ENCODE measurements at regions not wholly inside any gene's neighbourhood (a gene's known extent, or its start where the extent isn't known, plus 50 kb on each side); places are given as distances from the start of the nearest gene placed in this dataset.

- no peak for DNase-seq (ENCODE audit: low spot score)
- FAIRE-seq = no peak
Measured at GRCh38 chr14:100658181-100658886, 68.4 kb upstream of the DLK1 start.

DNA sequence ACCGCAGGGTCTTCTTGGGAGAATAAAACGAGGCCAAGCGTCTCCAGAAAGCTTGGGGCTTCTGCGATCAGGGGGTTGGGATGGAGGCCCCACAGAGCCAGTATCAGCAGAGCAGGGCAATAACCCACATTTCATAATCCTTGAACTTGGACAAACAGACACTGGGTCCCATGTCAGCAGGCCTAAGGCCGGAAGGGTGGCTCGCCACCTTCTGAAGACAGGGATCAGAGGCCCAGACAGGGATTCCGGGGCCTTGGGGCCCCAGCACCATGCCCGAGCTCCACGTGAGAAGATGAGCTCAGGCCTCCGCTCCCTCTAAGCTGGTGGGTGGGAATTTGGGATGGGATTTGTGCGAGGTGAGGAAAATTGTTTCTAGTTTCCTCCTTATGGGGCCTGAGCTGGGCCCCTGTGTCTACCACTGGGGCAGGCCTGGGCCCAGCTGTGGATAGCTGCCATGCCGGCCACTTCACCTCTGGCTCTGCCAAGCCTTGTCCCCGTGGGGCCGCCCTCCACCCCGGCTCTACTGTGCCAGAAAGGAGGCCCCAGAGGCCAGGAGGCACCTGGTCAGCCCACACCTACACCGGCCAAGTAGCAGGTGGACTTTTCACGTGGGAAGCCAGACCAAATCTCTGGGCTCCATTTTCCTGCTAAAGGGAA, 67.2 kb upstream of the DLK1 start:
- FAIRE-seq = no peak

DNA sequence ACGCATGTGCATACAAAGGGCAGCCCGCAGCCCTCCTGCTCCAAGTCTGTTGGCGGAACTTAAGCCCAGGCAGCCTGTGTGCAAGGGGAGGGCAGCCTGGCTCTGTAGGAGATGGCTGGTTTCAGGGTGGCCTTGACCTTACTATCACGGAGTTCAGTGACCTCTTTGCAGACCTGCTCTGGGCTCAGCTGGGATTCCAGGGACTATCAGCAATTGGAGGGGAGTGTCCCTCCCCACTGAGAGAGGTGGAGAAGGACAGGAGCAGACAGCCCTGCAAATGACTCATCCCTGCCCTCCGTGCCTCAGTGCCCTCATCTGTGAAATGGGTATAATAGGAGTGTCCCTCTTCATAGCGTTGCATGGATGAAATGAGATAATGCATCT, 66.2 kb upstream of the DLK1 start:
- no peak for DNase-seq (ENCODE audit: low spot score)
- FAIRE-seq = no peak

More for the DNA sequence above, 67.2 kb upstream of the DLK1 start:
- DNase-seq (ENCODE audit: low spot score) = no peak

GRCh38 chr14:100660882-100661635, 65.6 kb upstream of the DLK1 start:
- DNase-seq (ENCODE audit: low spot score) = no peak
- FAIRE-seq = no peak

DNA sequence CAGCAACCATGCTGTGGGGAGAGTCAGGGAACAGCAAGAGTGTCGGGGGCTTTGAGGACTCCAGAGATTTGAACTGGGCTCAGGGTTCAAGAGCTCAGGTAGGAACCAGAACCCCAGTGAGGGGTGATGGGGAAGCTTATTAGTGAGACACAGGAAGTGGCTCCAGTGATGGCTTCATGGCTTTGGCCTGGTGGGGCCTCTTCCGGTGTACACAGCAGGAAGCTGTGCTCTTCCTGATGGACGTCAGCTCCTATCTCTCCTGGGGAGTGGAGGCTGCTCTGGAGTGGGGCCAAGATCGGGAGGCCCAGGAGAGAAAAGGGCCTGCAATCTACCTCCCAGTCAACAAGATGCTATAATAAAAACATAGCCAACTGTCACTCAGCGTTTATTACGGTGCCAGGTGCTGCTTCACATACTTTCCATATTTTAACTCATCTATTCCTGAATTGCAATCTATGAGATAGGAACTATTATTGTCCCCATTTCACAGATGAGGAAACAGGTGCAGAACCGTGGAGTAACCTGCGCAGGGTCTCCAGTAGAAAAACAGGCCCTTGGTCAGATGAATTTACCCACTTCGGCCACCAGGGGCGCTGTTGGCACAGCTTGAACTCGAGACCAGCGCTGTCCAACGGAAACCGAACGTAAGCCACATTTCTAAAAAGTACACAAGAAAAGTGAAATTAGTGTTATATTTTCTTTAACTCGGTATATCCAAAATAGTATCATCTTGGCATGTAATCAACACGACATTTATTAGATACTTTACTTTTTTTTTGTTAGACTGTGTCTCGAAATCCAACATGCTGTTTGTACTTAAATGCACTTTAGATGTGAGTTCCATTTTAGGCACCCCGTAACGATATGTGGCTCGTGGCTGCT, 63.6 kb upstream of the DLK1 start:
- no peak for FAIRE-seq
- DNase-seq (ENCODE audit: low spot score) = no peak

- no peak for DNase-seq (ENCODE audit: low spot score)
- no peak for FAIRE-seq
Measured at GRCh38 chr14:100663761-100664052, 63.0 kb upstream of the DLK1 start.

- FAIRE-seq (no peak), DNase-seq (ENCODE audit: low spot score) (no peak)
Measured at GRCh38 chr14:100664231-100664630, 62.5 kb upstream of the DLK1 start.

- FAIRE-seq (no peak), DNase-seq (ENCODE audit: low spot score) (no peak)
Measured at GRCh38 chr14:100664841-100665510, 61.7 kb upstream of the DLK1 start.

DNA sequence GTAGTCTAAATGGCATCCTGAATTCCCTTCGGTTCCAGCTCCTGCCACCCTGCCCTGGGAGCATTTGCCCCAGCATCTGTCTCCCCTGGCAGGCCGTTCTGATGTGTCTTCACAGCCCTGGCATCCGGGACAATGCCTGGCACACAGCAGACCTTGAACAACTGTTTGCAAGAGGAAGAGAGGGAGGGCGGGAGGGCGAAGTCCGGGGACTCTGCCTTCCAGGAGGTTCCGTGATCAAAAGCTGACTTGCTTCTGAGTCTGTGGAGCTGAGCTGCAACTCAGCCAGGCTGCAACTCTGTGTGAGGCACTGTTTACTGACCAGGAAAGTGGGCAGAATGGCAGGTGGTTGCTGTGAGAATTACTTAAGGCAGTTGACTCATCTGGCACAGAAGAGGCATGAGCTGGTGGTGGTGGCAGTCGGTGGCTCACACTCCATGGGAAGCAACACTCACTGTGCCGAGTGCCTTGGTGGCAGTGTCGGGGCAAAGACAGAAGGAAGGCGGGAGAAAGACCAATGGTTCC, 61.1 kb upstream of the DLK1 start:
- DNase-seq (ENCODE audit: low spot score) = peak; percentile 41
- FAIRE-seq = no peak

DNA sequence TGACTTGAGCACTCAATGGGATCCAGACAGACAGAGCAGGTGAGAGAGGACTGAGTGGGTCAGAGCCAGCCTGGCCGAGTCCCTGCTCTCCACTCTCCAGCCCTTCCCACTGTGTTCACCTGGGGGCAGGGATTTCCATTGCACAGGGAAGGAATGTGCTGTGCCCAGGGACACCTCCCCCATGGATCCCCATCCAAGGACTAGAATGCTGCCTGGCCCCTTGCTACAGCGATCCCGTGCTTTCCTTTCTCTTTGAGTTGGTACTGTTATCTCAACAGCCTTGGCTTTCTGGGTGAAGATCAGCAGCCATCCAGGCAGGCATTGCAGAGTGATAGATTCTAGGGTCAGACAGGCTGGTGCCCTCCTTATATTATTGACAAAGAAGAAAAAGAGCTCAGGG, 60.3 kb upstream of the DLK1 start:
- DNase-seq (ENCODE audit: low spot score) = no peak
- no peak for FAIRE-seq

DNA sequence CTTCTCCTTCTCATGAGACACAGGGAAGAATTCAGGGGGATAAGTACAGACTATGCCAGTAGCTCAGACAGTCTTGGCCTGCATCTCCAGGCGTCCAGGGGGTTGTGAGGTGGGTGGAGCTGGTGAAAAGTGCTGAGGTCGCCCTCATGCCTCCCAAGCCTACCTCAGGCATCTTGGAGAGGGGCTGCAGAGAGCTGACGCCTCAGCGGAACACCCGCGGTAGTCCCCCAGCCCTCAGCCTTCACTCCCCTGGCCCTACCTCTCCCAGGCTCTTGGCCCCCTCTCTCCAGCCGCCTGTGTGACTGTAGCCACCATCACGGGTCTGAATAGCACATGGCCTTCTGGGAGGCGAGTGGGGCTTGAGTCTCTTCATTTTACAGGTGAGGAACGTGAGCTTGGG, 59.8 kb upstream of the DLK1 start:
- DNase-seq (ENCODE audit: low spot score) = no peak
- FAIRE-seq = no peak

DNA sequence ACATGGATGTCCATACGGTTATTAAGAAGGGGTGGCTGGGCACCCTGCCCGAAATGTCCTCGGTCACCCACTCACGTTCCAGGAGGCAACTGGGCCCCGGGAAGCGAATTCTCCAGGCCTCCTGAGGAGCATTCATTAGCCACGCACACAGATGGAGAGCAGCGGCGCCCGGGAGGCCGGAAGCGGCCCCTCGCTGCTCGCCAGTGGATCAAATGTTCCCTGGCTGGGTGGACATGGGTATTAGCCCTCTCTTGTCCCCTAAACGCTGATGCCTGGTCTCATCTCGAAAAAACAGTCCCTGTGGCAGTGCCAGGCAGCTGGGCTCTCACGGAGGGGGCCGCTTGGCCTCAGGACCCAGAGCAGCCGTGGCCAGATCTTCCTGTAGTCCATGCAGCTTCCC, 59.0 kb upstream of the DLK1 start:
- FAIRE-seq (no peak), DNase-seq (ENCODE audit: low spot score) (no peak)

DNA sequence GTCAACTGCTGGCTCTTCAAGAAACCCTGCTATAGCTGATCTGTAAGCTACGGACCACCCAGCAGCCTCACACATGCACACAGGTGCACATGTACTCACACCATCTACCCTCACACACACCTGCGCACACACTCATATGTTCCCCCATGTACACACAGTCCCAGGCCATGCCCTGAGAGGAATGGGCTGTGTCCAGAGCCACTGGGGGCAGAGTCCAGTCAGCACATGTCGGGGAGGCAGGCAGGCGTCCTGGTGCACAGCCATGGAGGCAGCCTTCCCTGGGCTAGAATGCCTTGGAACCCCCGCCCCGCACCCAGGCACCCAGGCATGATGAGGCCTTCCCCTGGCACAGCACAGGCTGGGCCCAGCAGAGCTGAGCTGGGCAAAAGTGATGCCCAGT, 58.3 kb upstream of the DLK1 start:
- no peak for DNase-seq (ENCODE audit: low spot score)
- no peak for FAIRE-seq

DNA sequence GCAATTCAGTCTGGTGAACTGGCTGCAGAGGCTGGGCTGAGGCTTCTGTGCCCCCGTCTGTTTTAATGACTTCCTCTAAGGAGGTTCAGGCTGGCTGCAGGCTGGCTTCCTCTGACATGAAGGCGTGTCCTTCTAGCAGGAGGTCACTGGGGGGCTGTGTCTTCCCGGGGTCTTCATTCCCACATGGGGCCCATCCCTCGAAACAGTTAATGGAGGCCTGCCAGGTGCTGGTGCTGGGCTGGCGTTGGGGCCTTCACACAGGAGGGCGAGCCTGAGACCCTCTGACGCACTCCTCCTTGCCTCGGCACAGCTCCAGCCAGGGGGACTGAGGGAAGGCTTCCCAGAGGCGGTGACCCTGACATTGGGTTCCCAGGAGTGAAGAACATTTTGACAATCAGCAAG, 57.7 kb upstream of the DLK1 start:
- FAIRE-seq (no peak), DNase-seq (ENCODE audit: low spot score) (no peak)

DNA sequence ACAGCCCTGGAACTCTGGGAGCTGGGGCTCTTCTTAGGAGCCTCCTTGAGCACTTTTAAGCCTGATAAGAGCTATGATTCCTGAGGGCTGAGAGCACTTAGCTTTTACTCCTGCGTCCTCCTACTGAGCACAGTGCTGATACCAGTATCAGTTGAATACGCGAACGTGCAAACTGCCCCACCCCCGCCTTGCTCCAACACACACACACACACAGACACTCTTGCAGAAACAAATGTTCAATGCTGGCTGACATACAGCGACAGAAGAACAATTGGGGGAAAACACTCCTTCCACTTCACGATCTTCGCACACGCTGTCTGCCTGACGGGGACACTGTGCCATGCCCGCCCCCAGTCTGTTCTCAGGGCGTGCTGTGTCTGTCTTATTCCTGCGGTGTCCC, 57.2 kb upstream of the DLK1 start:
- FAIRE-seq (no peak), DNase-seq (ENCODE audit: low spot score) (no peak)

DNA sequence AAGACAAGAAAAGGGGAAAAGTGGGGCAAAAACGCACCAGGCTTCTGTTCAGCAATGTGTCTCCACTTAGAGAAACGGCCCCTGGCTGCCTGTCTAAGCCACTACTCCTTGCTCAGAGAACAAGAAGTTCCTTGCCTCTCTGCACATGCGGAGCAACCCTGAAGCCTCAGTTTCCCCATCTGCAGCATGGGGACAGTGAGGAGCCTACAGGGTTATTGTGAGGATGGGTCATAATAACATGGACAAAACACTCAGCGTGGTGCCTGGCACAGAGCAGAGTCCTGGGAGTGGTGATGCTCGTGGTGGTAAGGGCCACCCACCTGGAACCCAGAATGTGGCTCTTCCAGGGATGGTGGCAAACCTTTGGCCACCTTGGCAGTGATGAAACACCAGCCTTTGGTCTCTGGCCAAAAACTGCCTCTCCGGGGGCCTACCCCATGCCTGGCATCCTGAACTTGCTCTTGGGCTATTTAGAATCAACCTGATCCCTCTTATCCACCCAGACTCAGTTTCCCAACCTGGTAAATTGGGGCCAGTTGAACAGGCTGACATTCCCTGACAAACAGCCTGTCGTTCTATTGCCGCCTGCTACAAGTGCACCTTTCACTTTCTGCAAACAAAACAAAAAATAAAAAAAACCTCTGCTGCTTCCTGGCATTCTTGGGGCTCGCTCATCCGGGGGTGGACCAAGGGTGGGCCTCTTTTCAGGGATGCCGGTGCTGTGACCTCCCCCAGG, 56.5 kb upstream of the DLK1 start:
- FAIRE-seq = no peak
- no peak for DNase-seq (ENCODE audit: low spot score)

DNA sequence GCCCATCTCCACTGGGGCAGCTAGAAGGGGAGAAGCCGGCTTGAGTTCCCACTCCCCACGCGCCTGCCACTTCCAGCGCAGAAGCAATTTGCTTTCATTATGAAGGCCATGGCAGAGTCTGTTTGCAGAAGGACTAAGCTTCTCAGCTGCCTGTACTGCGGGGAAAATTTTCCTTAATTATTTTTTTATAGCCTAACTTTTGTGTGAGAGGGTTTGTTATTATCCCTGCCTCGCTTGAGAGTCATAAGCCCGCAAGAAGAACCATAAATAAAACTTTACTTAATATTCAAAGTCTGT, 56.0 kb upstream of the DLK1 start:
- DNase-seq (ENCODE audit: low spot score) (no peak), FAIRE-seq (no peak)

- no peak for DNase-seq (ENCODE audit: low spot score)
- FAIRE-seq = no peak
Measured at GRCh38 chr14:100671386-100671901, 55.2 kb upstream of the DLK1 start.

GRCh38 chr14:100671906-100672305, 54.8 kb upstream of the DLK1 start:
- FAIRE-seq (no peak), DNase-seq (ENCODE audit: low spot score) (no peak)

GRCh38 chr14:100673085-100673806, 53.4 kb upstream of the DLK1 start:
- DNase-seq (ENCODE audit: low spot score) = no peak
- FAIRE-seq = no peak

Measured in RCC 7860 (cell line).